HG03066 (cell line): ENCODE measurements at regions not wholly inside any gene's neighbourhood (a gene's known extent, or its start where the extent isn't known, plus 50 kb on each side); places are given as distances from the start of the nearest gene placed in this dataset.

Experiments used
- ATAC-seq: cut with Tn5 transposase; IDR thresholded peaks from one replicate; pipeline ENCODE4 v1.9.1; 2021; ENCODE audit warnings: low read depth; ENCODE audit not compliant: unreplicated experiment

DNA sequence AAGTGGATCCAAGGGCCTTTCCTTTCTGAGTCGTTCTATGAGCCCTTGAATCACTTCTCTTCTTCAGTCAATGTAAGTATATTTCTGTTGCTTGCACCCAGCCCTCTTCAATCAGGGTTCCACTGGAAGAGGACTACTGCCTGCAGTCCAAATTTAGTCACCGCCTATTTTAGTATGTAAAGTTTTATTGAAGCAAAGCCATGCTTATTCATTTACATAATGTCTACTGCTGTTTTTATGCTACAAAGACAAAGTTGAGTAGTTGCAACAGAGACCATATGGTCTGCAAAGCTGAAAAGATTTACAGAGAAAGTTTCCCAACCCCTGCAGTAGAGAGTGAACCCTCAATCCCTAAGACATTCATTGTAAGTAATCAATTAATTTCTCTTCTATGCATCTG lies 332.5 kb upstream of the TNP1 start:
- ATAC-seq, result no peak

DNA sequence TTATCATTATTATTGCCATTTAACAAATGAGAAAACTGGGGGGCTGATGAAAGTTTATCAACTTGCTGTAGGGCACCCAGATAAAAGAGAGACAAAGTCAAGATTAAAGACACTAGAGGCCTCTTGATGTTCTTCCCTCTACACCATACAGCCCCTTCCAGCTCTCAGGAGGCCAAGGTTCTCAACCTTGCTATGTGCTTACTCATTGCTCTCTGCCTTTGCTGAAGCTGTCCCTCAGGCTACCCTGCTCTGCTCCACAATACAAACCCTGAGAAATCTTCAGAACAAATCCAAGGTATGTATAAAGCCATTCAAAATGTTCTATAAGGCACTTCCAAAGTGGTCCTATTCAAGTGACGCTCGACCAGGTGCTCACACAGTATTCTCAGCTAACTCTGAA lies 329.9 kb upstream of the TNP1 start:
- ATAC-seq, result no peak

DNA sequence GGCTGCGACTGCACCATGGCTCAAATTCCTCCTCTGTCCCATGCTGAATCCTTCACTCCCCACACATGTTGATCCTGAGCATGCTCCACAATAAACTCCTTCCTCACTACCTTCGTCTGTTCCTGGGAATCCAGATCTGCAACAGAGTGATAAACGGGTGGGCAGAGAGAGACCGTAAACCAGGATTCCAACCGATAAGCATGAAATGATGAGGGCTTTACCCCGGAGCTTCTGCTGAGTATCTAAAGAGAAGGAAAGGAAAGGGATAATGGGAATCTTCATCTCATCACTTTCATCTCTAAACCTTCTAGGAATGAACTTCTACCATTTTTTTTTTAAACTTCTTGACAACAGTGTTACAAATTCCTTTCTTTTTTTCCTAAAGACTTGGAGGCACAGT lies 329.3 kb upstream of the TNP1 start:
- ATAC-seq, result no peak

DNA sequence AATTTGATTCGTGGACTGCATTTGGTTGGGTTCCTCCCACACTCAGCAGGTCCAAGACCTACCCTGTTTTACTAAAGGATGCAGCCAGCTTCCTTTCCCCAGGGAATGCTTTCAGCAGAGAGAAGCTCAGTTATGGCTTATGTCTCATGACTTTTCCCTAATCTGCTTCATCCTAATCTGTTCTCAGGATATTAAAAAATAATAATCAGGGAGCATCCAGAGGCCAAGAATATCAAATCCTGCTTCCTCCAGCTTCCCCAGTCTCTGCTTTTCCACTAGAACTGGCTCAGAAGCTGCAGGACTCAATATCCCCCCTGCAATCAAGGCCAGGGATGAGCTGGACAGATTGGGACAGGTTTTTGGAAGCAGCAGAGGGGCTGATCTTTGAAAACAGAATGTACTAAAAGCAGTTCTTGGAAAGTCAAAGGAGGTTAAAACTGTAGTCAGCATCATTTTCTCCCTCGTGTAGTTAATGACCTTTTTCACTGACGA lies 326.9 kb upstream of the TNP1 start:
- no peak for ATAC-seq

DNA sequence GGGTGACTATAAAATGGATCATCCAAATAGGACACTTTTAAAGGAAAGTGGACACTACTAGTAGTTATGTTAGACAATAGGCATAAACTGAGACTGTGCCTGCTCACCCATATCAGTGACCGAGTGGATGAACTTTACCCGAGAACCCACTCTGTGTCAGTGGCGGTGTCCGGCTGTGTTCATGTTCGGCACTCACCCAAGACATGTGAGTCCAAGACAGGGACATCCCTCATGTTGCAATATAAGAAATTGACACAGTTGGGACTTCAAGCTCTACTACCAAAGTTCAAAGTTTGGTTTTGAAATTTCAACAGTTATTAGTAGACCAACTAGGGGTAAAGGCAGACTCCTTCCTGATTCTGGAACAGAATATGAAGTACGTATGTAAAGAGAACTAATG lies 326.3 kb upstream of the TNP1 start:
- no peak for ATAC-seq

DNA sequence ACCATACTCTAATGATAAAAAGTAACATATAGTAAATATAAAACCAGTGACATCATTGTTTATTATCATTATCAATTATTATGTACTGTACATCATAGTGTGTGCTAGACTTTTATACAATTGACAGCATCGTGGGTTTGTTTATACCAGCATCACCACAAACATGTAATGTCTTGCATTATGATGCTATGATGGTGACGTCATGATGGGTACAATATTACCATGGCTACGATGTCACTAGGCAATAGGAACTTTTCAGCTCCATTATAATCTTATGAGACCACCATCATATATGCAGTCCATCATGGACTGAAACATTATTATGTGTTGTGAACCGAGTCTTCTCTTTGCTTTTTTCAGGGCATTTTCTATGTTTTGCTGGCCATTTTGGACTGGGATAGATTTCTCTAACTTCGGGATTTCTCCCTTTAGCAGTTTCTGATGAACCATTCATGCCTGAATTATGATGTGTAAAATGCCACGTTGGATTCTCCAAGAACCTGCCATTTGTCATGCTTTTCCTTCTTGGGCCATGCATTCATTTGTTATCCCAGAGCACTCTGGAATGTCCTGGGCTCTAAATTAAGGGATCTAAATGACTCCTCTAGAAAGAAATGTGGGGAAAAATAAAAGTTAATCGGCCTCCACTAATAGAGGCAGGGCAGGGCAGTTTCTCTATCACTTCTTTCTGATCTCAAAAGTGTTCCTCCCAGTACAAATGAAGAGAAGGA lies 325.6 kb upstream of the TNP1 start:
- ATAC-seq, result no peak

DNA sequence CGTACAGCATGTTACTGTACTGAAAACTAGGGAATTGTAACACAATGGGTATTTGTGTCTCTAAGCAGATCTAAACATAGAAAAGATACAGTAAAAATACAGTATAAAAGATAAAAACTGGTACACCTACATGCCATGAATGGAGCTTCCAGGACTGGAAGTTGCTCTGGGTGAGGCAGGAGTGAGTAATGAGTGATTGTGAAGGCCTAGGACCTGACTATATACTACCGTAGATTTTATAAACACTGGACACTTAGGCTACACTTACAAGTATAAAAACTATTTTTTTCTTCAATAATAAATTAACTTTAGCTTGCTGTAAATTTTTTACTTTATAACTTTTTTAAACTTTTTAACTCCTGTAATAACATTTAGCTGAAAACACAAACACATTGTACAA lies 324.4 kb upstream of the TNP1 start:
- ATAC-seq, result no peak

DNA sequence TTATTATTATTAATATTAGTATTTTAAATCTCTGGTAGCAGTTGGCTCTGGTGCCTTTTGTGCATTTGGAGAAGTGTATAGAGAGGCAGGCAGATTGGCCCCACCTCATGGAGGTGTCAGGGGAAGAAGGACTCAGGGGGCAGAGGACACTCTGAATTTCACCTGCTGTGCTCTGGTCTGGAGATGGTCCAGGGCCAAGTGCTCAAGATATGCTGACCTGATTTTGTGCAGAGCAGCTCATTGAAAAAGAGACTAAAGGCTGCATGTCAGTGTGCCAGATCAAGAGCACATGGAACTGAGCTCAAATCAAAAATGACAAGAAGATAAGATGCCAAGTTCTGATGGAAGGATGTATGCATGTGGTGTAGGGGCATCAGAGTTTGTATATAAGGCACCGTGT lies 323.6 kb upstream of the TNP1 start:
- ATAC-seq, result no peak

DNA sequence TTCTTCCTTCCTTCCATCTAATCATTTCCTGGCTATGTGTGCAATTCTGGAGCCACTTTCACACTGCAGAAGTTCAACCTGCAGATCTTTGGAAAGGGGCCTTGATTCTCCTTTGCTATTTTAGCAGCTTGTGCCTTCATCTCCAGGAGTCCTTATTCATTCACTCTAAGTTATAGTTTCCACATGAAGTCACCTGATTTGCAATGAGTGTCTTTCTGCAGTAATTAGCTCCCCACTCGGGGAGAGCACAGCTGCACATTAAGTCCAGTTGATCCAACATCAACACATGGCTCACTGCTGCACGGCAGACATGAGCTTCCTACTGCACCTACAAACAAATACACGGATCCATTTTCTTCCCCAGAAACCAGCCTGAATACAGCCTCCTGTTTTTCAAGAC lies 323.1 kb upstream of the TNP1 start:
- no peak for ATAC-seq

DNA sequence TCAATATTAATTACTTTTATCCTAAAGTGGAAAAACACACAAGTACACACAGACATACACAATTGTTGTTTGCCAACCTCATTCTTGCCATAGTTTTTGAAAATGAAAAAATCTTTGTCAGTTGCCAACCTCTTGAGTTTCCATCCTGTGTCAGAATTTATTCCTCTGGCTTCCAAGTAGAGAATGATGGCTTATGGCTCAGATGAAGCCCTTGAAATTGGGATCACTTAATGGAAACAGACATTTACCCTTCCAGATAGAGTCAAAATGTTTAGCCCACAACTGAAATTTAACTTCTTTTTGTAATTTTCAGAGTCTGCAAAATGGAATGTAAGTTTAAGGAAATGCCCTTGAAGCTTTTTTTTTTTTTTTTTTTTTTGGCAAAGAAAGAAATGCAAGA lies 321.6 kb upstream of the TNP1 start:
- ATAC-seq, result no peak

DNA sequence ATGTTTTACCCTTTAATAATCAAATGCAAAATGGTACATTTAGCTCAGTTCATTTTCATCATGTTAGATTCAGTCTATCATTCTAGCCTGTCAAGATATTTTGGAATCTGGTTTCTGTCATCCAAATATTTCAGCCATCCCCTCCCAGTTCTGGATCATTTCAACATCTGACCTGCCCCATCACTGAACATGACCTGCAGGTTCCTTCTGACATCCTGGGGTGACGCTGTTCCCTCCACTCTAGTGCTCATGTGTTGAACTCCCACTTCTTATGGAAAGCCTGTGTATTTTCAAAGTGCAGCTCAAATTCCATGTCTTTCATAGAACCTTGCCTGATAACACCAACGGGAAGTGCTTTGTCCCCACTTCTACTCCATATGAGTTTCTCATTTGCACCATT lies 320.0 kb upstream of the TNP1 start:
- no peak for ATAC-seq

DNA sequence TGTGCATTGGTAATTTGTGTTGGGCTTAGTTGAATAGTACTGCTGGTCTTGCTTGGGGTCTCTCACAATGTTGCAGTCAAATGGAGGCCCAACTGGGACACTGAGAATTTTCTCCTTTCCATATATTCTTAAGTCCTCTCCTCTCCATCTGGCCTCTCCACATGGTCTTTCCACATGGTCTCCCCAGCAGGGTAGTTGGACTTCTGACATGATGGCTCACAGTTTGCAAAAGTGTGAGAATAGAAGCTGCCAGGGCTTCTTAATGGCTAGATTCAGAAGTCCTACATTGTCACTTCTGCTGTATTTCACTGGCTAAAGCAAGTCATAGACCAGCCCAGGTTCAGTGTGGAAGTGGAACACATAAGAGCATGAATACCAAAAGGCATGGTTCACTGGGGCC lies 318.5 kb upstream of the TNP1 start:
- no peak for ATAC-seq

DNA sequence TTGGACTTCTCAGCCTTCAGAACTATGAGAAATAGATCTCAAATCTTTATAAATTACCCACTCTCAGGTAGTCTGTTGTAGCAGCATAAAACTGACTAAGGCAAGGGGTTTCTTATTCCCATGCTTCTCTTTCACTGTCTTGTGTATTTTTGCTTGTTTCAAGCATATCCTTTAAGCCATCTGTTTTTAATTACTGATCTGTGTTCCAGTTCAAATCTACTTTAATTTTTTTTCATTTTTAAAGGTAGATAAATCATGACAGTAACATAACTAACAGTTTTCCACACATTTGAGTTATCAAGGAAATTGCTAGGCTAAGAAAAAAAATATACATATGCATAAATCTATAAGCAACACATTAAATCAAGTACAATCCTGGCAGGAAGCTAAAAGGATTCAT lies 317.9 kb upstream of the TNP1 start:
- no peak for ATAC-seq

DNA sequence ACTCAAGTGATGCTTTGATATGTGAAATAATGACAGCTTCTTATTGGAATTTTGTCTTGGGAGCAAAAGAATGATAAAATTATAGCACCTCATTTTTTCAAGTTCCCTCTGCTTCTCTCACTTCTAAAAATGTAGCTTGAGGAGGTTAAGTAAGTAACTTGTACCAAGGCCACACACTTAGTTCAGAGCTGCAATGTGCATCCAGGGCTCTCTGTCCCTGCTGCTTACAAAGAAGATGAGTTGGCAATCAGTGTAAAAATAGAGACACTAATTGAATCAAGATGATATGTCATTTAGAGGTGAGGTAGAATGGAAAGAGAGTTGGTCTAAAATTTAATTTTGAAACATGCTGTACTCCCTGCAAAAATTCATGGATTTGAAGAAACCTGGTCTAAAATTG lies 312.0 kb upstream of the TNP1 start:
- ATAC-seq, result no peak

DNA sequence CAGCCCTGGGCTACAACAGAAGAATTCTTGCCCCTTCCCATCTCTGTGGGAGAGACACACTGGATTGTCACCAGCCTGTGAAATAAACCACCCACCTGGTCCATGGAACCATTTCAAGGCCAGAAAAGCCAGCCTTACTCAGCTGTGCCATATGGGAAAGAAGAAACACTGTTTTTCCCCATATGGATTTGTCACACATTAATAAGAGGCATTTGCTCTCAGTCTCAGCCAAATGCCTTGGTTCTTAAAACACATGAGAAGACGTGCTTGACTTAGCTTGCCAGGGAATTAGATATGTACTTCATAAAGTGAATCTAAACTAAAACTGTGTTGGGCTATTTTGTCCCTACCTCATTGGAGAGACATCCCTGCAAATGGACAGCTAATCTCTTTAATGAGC lies 308.6 kb upstream of the TNP1 start:
- no peak for ATAC-seq

DNA sequence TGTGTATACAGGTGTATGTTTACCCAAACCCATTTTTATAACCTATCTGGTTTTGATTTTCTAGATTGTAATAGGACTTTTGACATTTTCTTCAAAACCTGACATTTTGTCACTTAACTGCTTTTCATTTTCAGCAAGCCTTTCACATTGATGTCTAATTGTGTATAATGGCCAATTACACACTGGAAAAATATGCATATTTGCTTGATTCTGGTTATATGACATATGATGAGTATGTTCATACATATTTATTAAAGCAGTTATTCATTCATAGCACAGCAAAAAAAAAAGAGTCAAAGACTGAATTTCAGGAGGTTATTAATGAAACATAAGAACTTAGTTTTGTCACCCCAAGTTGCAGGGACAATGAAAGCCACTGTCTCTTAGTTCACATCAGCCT lies 307.7 kb upstream of the TNP1 start:
- ATAC-seq, result no peak

DNA sequence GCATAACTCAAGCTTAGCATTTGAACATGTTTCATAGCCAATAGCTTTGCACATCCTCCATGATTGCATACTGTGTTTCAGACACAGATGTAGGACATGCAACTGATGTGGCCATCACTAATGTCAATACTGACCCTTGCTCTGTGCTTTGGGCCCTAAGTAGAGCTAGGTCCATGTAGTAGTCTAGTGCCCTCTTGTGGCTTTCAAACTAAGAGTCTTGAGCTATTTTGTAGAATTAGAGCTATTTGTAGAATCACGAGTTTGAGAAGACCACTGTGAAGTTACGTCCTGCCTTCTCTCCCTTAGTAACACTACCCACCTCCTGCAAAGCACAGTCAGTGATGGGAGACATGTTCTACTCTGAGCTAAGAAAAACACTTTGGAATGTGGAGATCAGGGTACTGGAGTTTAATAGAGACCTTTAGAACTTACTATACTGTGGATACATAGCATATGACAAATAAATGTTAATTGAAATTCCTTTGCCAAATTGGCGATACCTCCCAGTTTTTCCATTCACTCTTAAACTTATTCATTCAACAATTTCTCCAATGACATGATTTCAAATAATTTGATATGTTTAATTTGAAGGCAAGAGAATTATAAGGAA lies 306.5 kb upstream of the TNP1 start:
- ATAC-seq, result no peak

DNA sequence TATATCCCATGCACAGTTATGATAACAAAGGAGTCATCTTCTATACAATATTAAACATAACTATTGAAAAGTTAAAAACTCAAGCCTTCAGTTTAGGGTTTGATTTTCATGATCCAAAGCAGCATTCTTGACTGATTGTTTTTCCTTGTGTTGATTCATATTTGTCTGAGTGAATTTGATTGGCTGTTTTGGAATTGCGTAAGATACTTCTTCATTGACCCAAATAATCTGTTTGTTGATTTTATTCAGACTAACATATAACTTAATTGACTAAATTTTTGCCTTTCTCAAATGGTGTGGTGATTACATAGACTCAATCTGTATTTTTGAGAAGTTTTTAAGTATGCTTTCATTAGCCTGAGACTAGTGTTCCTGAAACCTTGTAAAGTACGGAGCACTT lies 305.7 kb upstream of the TNP1 start:
- no peak for ATAC-seq

DNA sequence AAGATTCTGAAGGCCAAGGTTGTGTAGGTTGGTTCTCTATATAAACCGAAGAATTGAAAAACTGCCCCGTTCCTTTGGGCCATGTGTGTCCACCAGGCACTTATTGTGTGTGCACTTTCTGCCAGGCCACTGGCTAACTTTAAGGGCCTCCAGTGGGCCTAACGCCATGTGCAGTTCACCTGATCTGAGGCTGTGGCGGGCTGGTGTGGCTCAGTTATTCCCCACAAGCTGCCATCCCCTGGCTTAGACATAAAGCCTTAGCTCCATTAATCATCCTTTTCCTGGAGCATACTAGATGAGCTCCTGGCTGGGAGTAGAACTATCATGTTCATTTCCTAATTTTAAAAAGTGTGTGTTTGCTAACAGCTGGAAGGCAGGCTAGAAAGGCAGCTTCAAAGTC lies 304.1 kb upstream of the TNP1 start:
- ATAC-seq, result no peak

DNA sequence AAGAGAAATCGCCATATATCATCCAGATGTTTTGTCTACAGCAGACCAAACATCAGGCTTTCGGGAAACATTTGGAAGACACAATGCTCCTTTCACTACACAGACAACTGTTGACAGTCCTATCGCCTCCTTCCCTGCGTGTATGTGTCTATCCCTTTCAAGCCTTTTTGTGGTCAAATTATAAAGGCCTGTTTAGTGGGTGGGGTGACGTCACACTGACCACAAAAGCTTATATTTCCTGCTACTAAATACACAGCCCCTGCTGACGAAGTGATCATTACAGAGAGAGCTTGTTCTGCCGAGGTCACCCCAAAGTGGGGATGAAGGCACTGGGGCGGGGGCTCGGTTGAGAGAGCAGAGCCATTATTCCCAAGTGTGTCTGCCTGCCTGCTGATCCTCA lies 302.7 kb upstream of the TNP1 start:
- no peak for ATAC-seq

DNA sequence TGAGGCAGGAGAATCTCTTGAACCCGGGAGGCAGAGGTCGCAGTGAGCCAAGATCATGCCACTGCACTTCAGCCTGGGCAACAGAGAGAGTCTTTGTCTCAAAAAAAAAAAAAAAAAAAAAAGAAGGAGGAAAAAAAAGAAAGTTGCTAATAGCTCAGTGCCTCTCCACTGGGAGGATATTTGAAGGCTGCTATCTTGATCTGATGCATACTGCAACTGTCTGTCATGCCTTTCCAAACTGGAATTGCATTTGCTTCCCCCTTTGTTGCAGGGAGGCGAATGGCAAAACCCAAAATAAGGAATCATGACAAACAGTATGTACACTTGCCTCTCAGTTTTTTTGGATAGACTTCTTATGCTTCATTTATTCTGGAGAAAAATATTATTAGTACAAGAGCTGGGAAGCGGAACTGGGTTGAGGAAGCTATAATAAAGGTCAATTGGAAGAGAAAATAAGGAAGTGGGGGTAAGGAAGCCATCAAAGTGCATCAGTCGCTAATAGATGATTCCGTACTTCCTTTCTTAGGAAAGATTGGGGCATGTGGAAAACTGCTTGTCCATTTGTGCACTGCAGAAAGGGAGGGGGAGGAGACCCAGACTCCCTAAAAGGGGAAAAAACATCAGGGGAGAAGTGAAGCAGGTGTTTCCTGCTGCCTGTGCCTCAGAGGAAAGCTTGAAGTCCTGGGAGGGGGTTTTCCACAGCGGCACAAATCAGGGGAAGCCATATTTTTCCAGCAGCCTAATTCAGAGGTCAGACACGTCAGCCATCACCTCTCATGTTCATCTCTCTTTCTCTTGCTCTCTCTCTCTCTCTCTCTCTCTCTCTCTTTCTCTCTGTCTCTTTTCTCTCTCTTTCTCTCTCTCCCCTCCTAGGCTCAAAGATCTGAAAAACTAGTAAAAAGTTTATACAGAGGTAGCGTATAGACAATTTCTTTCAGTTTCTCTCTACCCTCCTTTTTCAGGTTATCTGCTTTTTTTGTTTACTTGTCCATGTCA lies 301.4 kb upstream of the TNP1 start:
- ATAC-seq, result no peak
